Prostate gland (tissue), 2 donors: ENCODE measurements at regions not wholly inside any gene's neighbourhood (a gene's known extent, or its start where the extent isn't known, plus 50 kb on each side); places are given as distances from the start of the nearest gene placed in this dataset.

Experiments used
- CTCF ChIP-seq, 4 experiments: fragments of 200-600 bp in 2 of 4; fragments of 450-650 bp in 2 of 4; sonication (generic) in 2 of 4; IDR thresholded peaks; 1 replicate in 3 of 4; 2 replicates in 1 of 4; pipeline ENCODE4 v1.5.1; 2016 to 2019; ENCODE audit warnings: antibody characterized with exemption in 4 of 4, mild to moderate bottlenecking in 2 of 4, moderate library complexity in 2 of 4
- POLR2A ChIP-seq: fragments of 450-650 bp; IDR thresholded peaks from one replicate; pipeline ENCODE4 v1.6.1; 2016; ENCODE audit warnings: antibody characterized with exemption, mild to moderate bottlenecking
- POLR2AphosphoS5 ChIP-seq: sonication (generic); formaldehyde crosslinking; IDR thresholded peaks from one replicate; pipeline ENCODE4 v1.6.1; 2017; ENCODE audit warnings: antibody characterized with exemption

GRCh38 chr20:63096681-63097335, 90.0 kb upstream of the BHLHE23 start:
- TF ChIP-seq CTCF (IDR thresholded peaks at IDR 0.05), result no peak
- TF ChIP-seq POLR2AphosphoS5, result no peak
- TF ChIP-seq POLR2A, result no peak
